ENCODE measurements at regions not wholly inside any gene's neighbourhood (a gene's known extent, or its start where the extent isn't known, plus 50 kb on each side); places are given as distances from the start of the nearest gene placed in this dataset.
"Not testable (repeated sequence)": the region's sequence is repeated elsewhere in the genome, so short reads cannot be mapped to it uniquely, and the experiment has no call there.

- DNase-seq, result no peak
Measured at GRCh38 chrX:1009771-1010170, 202.7 kb downstream of the CRLF2 start.

- no peak for DNase-seq
Measured at GRCh38 chrX:1006156-1006730, 206.2 kb downstream of the CRLF2 start.

- DNase-seq, result no peak
Measured at GRCh38 chrX:1002611-1003010, 209.8 kb downstream of the CRLF2 start.

GRCh38 chrX:997631-998137 lies 214.8 kb downstream of the CRLF2 start:
- DNase-seq, result no peak

GRCh38 chrX:994780-995179 lies 217.7 kb downstream of the CRLF2 start:
- no peak for DNase-seq

- DNase-seq, result peak; percentile 85
Measured at GRCh38 chrX:989959-990510, 222.4 kb downstream of the CRLF2 start.

- DNase-seq, result not testable (repeated sequence)
Measured at GRCh38 chrX:988530-988929, 223.9 kb downstream of the CRLF2 start.

GRCh38 chrX:981791-982626 lies 230.4 kb downstream of the CRLF2 start:
- no peak for DNase-seq

- no peak for DNase-seq
Measured at GRCh38 chrX:980587-981235, 231.7 kb downstream of the CRLF2 start.

- not testable (repeated sequence) for DNase-seq
Measured at GRCh38 chrX:979127-979526, 233.3 kb downstream of the CRLF2 start.

- DNase-seq, result no peak
Measured at GRCh38 chrX:973010-973632, 239.3 kb downstream of the CRLF2 start.

GRCh38 chrX:968148-968965 lies 244.1 kb downstream of the CRLF2 start:
- no peak for DNase-seq

- DNase-seq, result no peak
Measured at GRCh38 chrX:966396-967070, 245.9 kb downstream of the CRLF2 start.

- DNase-seq, result no peak
Measured at GRCh38 chrX:964831-965416, 247.5 kb downstream of the CRLF2 start.

- no peak for DNase-seq
Measured at GRCh38 chrX:960821-961220, 251.6 kb downstream of the CRLF2 start.

- DNase-seq, result no peak
Measured at GRCh38 chrX:959595-959994, 252.9 kb downstream of the CRLF2 start.

GRCh38 chrX:955168-955781 lies 257.2 kb downstream of the CRLF2 start:
- DNase-seq, result not testable (repeated sequence)

GRCh38 chrX:953879-954482 lies 258.5 kb downstream of the CRLF2 start:
- no peak for DNase-seq

- no peak for DNase-seq
Measured at GRCh38 chrX:952816-953215, 259.6 kb downstream of the CRLF2 start.

GRCh38 chrX:947262-947661 lies 265.2 kb downstream of the CRLF2 start:
- not testable (repeated sequence) for DNase-seq
